ENCODE measurements at regions not wholly inside any gene's neighbourhood (a gene's known extent, or its start where the extent isn't known, plus 50 kb on each side); places are given as distances from the start of the nearest gene placed in this dataset.

DNA sequence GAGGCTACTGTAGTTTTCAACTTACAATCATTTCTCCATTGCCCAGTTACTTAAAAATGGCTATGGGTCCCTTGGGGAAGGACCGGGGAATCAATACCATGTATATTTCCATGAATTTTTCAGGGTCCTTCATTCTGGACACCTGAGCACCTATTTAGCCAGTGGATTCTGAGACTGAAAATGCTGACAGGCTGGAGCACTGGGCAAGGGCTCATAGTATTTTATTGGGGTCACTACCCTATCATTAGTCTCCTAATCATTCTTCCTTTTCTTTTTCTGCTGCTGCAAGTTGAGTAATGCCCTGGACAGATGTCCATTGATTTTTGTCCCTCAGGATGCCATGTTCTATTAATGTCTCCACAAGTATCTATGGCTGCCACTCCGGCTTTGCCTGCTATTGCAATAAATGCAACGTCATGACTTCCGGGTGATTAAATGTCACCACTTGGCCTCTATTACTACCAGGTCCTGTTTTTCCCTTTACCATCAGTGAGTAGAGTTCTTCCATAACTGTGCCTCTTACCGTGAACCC, 279.3 kb upstream of the FBXL7 start:
- Histone ChIP-seq H4K8ac (ENCODE audit: extremely low read depth, insufficient read depth, low read length) (no peak overlapping the region), H2BK15ac (ENCODE audit: low read length) (no peak overlapping the region), H2BK120ac (replicated peaks; ENCODE audit: low read depth, low read length) (no peak overlapping the region), H3K14ac (ENCODE audit: insufficient read length) (no peak overlapping the region), H2BK20ac (ENCODE audit: low read length) (no peak overlapping the region), H3K18ac (ENCODE audit: extremely low read depth, low read length) (no peak overlapping the region), H3K23ac (ENCODE audit: insufficient read length) (no peak overlapping the region), H2AFZ (ENCODE audit: low read length) (no peak overlapping the region), H3K56ac (replicated peaks; ENCODE audit: insufficient read length, low read depth, low read length) (no peak overlapping the region), H3K4me1 (replicated peaks in 1 of 4; ENCODE audit: control insufficient read depth in 3 of 4, insufficient read depth in 4 of 4, low read length in 3 of 4) (no peaks in the 10 kb centered on the region), H3K9ac (replicated peaks in 1 of 4; ENCODE audit: extremely low read depth in 1 of 4, low read depth in 3 of 4, low read length in 3 of 4) (no peak overlapping the region), H2BK5ac (ENCODE audit: low read depth, low read length) (no peak overlapping the region), H3K36me3 (ENCODE audit: control insufficient read depth in 2 of 4, insufficient read depth in 4 of 4, low read length in 3 of 4) (no peaks in the 10 kb centered on the region), H3K4ac (replicated peaks; ENCODE audit: insufficient read length, low read depth, low read length) (no peak overlapping the region), H3K27me3 (replicated peaks in 1 of 4; ENCODE audit: control insufficient read depth in 3 of 4, extremely low read depth in 1 of 4, insufficient read depth in 3 of 4, low read length in 3 of 4) (no peaks in the 10 kb centered on the region), H3K27ac (ENCODE audit: low read depth, low read length) (no peak overlapping the region), H4K20me1 (replicated peaks in 1 of 2; ENCODE audit: control insufficient read depth in 1 of 2, insufficient read depth in 2 of 2, low read length in 2 of 2) (no peaks in the 10 kb centered on the region), H3K79me2 (ENCODE audit: control insufficient read depth in 1 of 2, insufficient read depth in 2 of 2, low read length in 2 of 2) (no peaks in the 10 kb centered on the region), H3K79me1 (ENCODE audit: low read depth, low read length) (no peaks in the 10 kb centered on the region), H3K9me3 (ENCODE audit: insufficient read depth in 2 of 2, low read depth in 1 of 2, low read length in 1 of 2) (no peaks in the 10 kb centered on the region), H3K4me2 (ENCODE audit: insufficient read depth in 1 of 2, low read depth in 2 of 2, low read length in 2 of 2) (no peak overlapping the region), H2BK12ac (ENCODE audit: low read depth, low read length) (no peak overlapping the region), H3K4me3 (ENCODE audit: extremely low read depth in 1 of 4, insufficient read depth in 2 of 4, low read depth in 3 of 4, low read length in 4 of 4) (no peak overlapping the region), H4K5ac (ENCODE audit: insufficient read length, low read depth, low read length) (no peak overlapping the region), H2AK5ac (ENCODE audit: low read depth, low read length) (no peak overlapping the region), H4K91ac (replicated peaks; ENCODE audit: insufficient read length, low read length) (no peak overlapping the region), H3K23me2 (ENCODE audit: low read depth, low read length) (no peaks in the 10 kb centered on the region)
- POLR2A ChIA-PET (ENCODE audit: partially characterized antibody), result no interaction called here
- CTCF ChIA-PET (ENCODE audit: partially characterized antibody), result no interaction called here
- 91% methylated on average over 5 of the region's 5 CpGs; no CpG with 5 or more reads in 1 of the 2 experiments for WGBS, 2 experiments (ENCODE audit: extremely low coverage in 1 of 2, insufficient coverage in 1 of 2, insufficient read length in 1 of 2, insufficient replicate concordance in 2 of 2, low coverage in 1 of 2, low lambda C conversion rate in 2 of 2, missing lambda C conversion rate in 1 of 2)
- FAIRE-seq (no peak), DNase-seq (ENCODE audit: low read depth in 1 of 2, low spot score in 2 of 2) (no peak)
- TF ChIP-seq HDAC2 (IDR thresholded peaks at IDR 0.05; ENCODE audit: borderline replicate concordance in 1 of 2, low read depth in 2 of 2, low read length in 2 of 2) (no peak), JUND (IDR thresholded peaks at IDR 0.05; ENCODE audit: low read length) (no peak), MAFK (IDR thresholded peaks at IDR 0.05; ENCODE audit: low read depth, low read length) (no peak), RFX5 (IDR thresholded peaks at IDR 0.05; ENCODE audit: borderline replicate concordance, low read depth, low read length) (no peak), EP300 (IDR thresholded peaks at IDR 0.05; ENCODE audit: borderline replicate concordance in 1 of 2, low read depth in 2 of 2, low read length in 2 of 2) (no peak), KDM1A (IDR thresholded peaks at IDR 0.05; ENCODE audit: borderline replicate concordance, low read length) (no peak)
- TF ChIP-seq, protein P1, sequence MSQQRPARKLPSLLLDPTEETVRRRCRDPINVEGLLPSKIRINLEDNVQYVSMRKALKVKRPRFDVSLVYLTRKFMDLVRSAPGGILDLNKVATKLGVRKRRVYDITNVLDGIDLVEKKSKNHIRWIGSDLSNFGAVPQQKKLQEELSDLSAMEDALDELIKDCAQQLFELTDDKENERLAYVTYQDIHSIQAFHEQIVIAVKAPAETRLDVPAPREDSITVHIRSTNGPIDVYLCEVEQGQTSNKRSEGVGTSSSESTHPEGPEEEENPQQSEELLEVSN (IDR thresholded peaks at IDR 0.05), result no peak

Measured in H1 (cell line).